ENCODE measurements at regions not wholly inside any gene's neighbourhood (a gene's known extent, or its start where the extent isn't known, plus 50 kb on each side); places are given as distances from the start of the nearest gene placed in this dataset.

DNA sequence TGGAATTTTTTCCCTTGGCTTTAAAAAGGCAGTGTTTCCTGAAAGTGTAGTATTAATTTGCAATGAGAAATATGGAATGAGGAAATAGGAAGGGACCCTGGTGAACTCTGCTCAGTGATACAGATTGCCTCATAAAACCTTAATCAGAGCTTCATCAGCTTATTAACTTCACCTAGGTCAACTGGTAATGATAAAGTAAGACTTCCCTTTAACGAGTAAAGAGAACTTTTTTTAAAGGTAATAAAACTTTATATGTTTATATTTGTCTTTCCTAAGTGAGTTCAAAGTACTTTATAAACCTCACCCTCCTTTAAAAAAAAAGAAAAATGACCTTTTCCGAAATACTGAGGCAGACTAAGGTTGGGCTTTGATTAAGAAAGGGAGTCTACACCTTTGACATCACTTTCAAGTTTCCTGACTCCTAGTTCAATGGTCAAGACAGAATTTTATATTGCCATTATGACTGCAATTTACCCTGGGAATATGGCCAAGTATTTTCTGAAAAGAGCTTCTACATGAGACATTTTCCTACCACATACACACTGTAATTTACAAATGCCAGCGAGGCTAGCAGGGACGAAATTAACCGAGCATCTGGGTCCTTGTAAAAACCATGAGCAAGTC lies 706.3 kb upstream of the TENM3 start:
- H3K4me1 ChIP-seq = no peaks in the 10 kb centered on the region
- no peaks in the 10 kb centered on the region for H3K36me3 ChIP-seq
- DNase-seq (ENCODE audit: extremely low spot score in 2 of 2) = no peak
- H3K4me3 ChIP-seq = no peak overlapping the region
- H3K9me3 ChIP-seq = no peaks in the 10 kb centered on the region
- intact Hi-C loops (cut with DNase I) = no loop called here
- H3K27me3 ChIP-seq = no peaks in the 10 kb centered on the region
- H3K27ac ChIP-seq = no peak overlapping the region
- TF ChIP-seq POLR2AphosphoS5 (IDR thresholded peaks at IDR 0.05; ENCODE audit: insufficient read depth in 1 of 2, low read depth in 1 of 2) (no peak), POLR2A (IDR thresholded peaks at IDR 0.05) (no peak)
- TF ChIP-seq, protein P1, sequence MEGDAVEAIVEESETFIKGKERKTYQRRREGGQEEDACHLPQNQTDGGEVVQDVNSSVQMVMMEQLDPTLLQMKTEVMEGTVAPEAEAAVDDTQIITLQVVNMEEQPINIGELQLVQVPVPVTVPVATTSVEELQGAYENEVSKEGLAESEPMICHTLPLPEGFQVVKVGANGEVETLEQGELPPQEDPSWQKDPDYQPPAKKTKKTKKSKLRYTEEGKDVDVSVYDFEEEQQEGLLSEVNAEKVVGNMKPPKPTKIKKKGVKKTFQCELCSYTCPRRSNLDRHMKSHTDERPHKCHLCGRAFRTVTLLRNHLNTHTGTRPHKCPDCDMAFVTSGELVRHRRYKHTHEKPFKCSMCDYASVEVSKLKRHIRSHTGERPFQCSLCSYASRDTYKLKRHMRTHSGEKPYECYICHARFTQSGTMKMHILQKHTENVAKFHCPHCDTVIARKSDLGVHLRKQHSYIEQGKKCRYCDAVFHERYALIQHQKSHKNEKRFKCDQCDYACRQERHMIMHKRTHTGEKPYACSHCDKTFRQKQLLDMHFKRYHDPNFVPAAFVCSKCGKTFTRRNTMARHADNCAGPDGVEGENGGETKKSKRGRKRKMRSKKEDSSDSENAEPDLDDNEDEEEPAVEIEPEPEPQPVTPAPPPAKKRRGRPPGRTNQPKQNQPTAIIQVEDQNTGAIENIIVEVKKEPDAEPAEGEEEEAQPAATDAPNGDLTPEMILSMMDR (IDR thresholded peaks at IDR 0.05) = no peak

GRCh38 chr4:181538431-181538830 lies 704.8 kb upstream of the TENM3 start:
- Histone ChIP-seq H3K27ac (no peak overlapping the region), H3K27me3 (no peaks in the 10 kb centered on the region), H3K4me1 (no peaks in the 10 kb centered on the region), H3K36me3 (no peaks in the 10 kb centered on the region), H3K4me3 (no peak overlapping the region), H3K9me3 (no peaks in the 10 kb centered on the region)
- intact Hi-C loops (cut with DNase I) = no loop called here
- TF ChIP-seq POLR2A (IDR thresholded peaks at IDR 0.05) (no peak), POLR2AphosphoS5 (IDR thresholded peaks at IDR 0.05; ENCODE audit: insufficient read depth in 1 of 2, low read depth in 1 of 2) (no peak)
- TF ChIP-seq, protein P1 (IDR thresholded peaks at IDR 0.05) = no peak
- DNase-seq (ENCODE audit: extremely low spot score in 2 of 2) = no peak

- no peak for DNase-seq (ENCODE audit: extremely low spot score in 2 of 2)
- H3K4me3 ChIP-seq = no peak overlapping the region
- no peak overlapping the region for H3K27ac ChIP-seq
- no peaks in the 10 kb centered on the region for H3K4me1 ChIP-seq
- no peaks in the 10 kb centered on the region for H3K36me3 ChIP-seq
- TF ChIP-seq POLR2AphosphoS5 (IDR thresholded peaks at IDR 0.05; ENCODE audit: insufficient read depth in 1 of 2, low read depth in 1 of 2) (no peak), POLR2A (IDR thresholded peaks at IDR 0.05) (no peak)
- TF ChIP-seq, protein P1 (IDR thresholded peaks at IDR 0.05) = no peak
- no peaks in the 10 kb centered on the region for H3K27me3 ChIP-seq
- intact Hi-C loops (cut with DNase I) = no loop called here
- H3K9me3 ChIP-seq = no peaks in the 10 kb centered on the region
Measured at GRCh38 chr4:181541396-181541795, 701.8 kb upstream of the TENM3 start.

GRCh38 chr4:181548873-181549575 lies 694.2 kb upstream of the TENM3 start:
- H3K4me1 ChIP-seq = no peaks in the 10 kb centered on the region
- TF ChIP-seq POLR2A (IDR thresholded peaks at IDR 0.05) = no peak
- TF ChIP-seq POLR2AphosphoS5 (IDR thresholded peaks at IDR 0.05; ENCODE audit: insufficient read depth in 1 of 2, low read depth in 1 of 2) = no peak
- TF ChIP-seq, protein P1 (IDR thresholded peaks at IDR 0.05) = no peak
- H3K27ac ChIP-seq = no peak overlapping the region
- no peaks in the 10 kb centered on the region for H3K36me3 ChIP-seq
- intact Hi-C loops (cut with DNase I) = no loop called here
- H3K27me3 ChIP-seq = no peaks in the 10 kb centered on the region
- no peak for DNase-seq (ENCODE audit: extremely low spot score in 2 of 2)
- H3K9me3 ChIP-seq = no peaks in the 10 kb centered on the region
- no peak overlapping the region for H3K4me3 ChIP-seq

DNA sequence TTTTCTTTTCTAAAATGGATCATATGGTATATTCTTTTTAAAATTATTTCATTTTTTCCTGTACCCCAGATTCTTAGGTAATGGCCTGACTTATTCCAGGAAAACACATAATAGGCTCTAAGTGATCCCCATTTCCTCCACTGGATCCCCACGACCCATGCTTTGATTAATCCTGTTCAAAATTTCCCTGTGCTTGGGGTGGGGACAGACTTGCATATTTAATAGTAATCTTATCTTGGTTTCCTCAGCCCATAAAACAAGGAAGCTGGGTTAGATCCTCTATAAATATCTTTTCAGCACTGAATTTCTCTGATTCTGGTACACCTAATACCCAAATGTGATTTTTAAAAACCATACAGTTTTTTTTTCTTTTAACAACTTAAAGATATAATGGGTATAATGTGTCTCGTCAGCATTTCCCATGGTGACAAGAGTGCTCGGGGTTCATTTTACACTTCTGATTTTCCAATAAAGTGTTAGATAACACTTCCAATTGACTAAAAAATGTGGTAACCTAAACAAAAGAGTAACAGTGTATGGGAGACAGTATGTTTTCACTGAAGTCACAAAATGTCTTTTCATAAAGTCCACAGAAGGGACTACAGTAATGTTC lies 693.5 kb upstream of the TENM3 start:
- no peak overlapping the region for H3K27ac ChIP-seq
- no peaks in the 10 kb centered on the region for H3K9me3 ChIP-seq
- intact Hi-C loops (cut with DNase I) = no loop called here
- no peaks in the 10 kb centered on the region for H3K4me1 ChIP-seq
- DNase-seq (ENCODE audit: extremely low spot score in 2 of 2) = no peak
- no peak overlapping the region for H3K4me3 ChIP-seq
- TF ChIP-seq, protein P1 (IDR thresholded peaks at IDR 0.05) = no peak
- TF ChIP-seq POLR2A (IDR thresholded peaks at IDR 0.05) (no peak), POLR2AphosphoS5 (IDR thresholded peaks at IDR 0.05; ENCODE audit: insufficient read depth in 1 of 2, low read depth in 1 of 2) (no peak)
- no peaks in the 10 kb centered on the region for H3K27me3 ChIP-seq
- H3K36me3 ChIP-seq = no peaks in the 10 kb centered on the region

All from vagina (tissue), 2 donors.